A549 (cell line): ENCODE measurements at regions not wholly inside any gene's neighbourhood (a gene's known extent, or its start where the extent isn't known, plus 50 kb on each side); places are given as distances from the start of the nearest gene placed in this dataset.

Experiments
- ATAC-seq, 2 experiments: fragments of 200-7000 bp in 1 of 2; fragments of >200 bp in 1 of 2; cut with Nextera tagmentation in 1 of 2; cut with Tn5 transposase in 1 of 2; 3 replicates each; pipeline versions ENCODE4 v1.8.0 to v1.9.1; 2018 to 2020; ENCODE audit warnings: mild to moderate bottlenecking in 1 of 2, moderate library complexity in 1 of 2
- CTCF ChIA-PET: fragments of 300-600 bp; sonication (Branson Sonifier 250); formaldehyde crosslinking; extraction: SDS; loops from one replicate; lab custom pipeline; 2021; ENCODE audit warnings: antibody characterized with exemption, inconsistent platforms; lab: Yijun Ruan, JAX
- POLR2A ChIA-PET: fragments of 350-600 bp; formaldehyde crosslinking; extraction: SDS; loops from one replicate; lab custom pipeline; 2021; ENCODE audit warnings: antibody characterized with exemption, inconsistent platforms; lab: Yijun Ruan, JAX
- DNase-seq, 2 experiments: peaks; one replicate each; pipeline versions ENCODE4 v3.0.0 to v3.0.0-alpha.2; 2011 to 2016; ENCODE audit warnings: low read depth in 1 of 2, low spot score in 1 of 2
- FAIRE-seq: peaks from 2 replicates; lab custom pipeline; 2011; peaks lifted over from hg19 to GRCh38; lab: Jason Lieb, UNC
- H3K27ac ChIP-seq, 2 experiments: fragments of >200 bp; sonication (Bioruptor Twin); formaldehyde crosslinking; 3 replicates each; pipeline ENCODE4 v1.5.1; 2016 to 2017
- H3K4me1 ChIP-seq: fragments of >200 bp; sonication (Bioruptor Twin); formaldehyde crosslinking; 3 replicates; pipeline ENCODE4 v1.6.1; 2016
- H3K4me2 ChIP-seq: fragments of >200 bp; sonication (Bioruptor Twin); formaldehyde crosslinking; 3 replicates; pipeline ENCODE4 v1.6.1; 2016
- H3K4me3 ChIP-seq: fragments of >200 bp; sonication (Bioruptor Twin); formaldehyde crosslinking; 3 replicates; pipeline ENCODE4 v1.5.1; 2016
- H3K9me3 ChIP-seq: fragments of >200 bp; sonication (Bioruptor Twin); formaldehyde crosslinking; 3 replicates; pipeline ENCODE4 v1.6.1; 2016
- CBX8 ChIP-seq: fragments of 200-600 bp; sonication (generic); IDR thresholded peaks from 2 replicates; pipeline ENCODE4 v1.6.1; 2016
- CHD2 ChIP-seq: fragments of 150-350 bp; IDR thresholded peaks from 2 replicates; pipeline ENCODE4 v1.6.1; 2014; ENCODE audit warnings: low read length; ENCODE audit not compliant: partially characterized antibody
- EHMT2 ChIP-seq: fragments of 200-600 bp; sonication (generic); IDR thresholded peaks from 2 replicates; pipeline ENCODE4 v1.6.1; 2016; ENCODE audit warnings: antibody characterized with exemption, low read depth, mild to moderate bottlenecking, moderate library complexity
- EP300 ChIP-seq, 2 experiments: fragments of >200 bp; sonication (Bioruptor Twin); formaldehyde crosslinking; IDR thresholded peaks; 2 replicates in 1 of 2; 3 replicates in 1 of 2; pipeline ENCODE4 v1.6.1; 2016 to 2017
- ESRRA ChIP-seq: fragments of 150-350 bp; IDR thresholded peaks from 2 replicates; pipeline ENCODE4 v1.6.1; 2014; ENCODE audit warnings: mild to moderate bottlenecking, low read length, borderline replicate concordance
- FOSL2 ChIP-seq, 2 experiments: fragments of 450-650 bp in 1 of 2; fragments of >200 bp in 1 of 2; sonication (Bioruptor Twin) in 1 of 2; formaldehyde crosslinking; IDR thresholded peaks; 2 replicates each; pipeline versions ENCODE4 v1.5.0 to v1.6.1; 2016 to 2020; ENCODE audit warnings: mild to moderate bottlenecking in 1 of 2, moderate library complexity in 1 of 2
- HDAC2 ChIP-seq: fragments of 200-600 bp; sonication (generic); IDR thresholded peaks from 2 replicates; pipeline ENCODE4 v1.6.1; 2016
- HOXB13 ChIP-seq: fragments of 250-450 bp; sonication (Bioruptor Pico); IDR thresholded peaks from 2 replicates; pipeline ENCODE4 v1.5.0; 2020; ENCODE audit warnings: low read depth, mild to moderate bottlenecking, moderate library complexity
- KDM1A ChIP-seq: fragments of 200-600 bp; sonication (generic); IDR thresholded peaks from 2 replicates; pipeline ENCODE4 v1.6.1; 2016; ENCODE audit warnings: low read depth, mild to moderate bottlenecking
- MAFK ChIP-seq: fragments of 450-650 bp; IDR thresholded peaks from 2 replicates; pipeline ENCODE4 v1.6.1; 2014; ENCODE audit not compliant: partially characterized antibody
- MAZ ChIP-seq: fragments of 150-350 bp; IDR thresholded peaks from 2 replicates; pipeline ENCODE4 v1.6.1; 2014; ENCODE audit warnings: antibody characterized with exemption, low read depth, low read length, borderline replicate concordance
- MYC ChIP-seq: IDR thresholded peaks from 2 replicates; pipeline ENCODE4 v1.6.1; 2012; ENCODE audit warnings: mild to moderate bottlenecking, inconsistent platforms, low read length, improper control_type of control experiment, borderline replicate concordance
- NFE2L2 ChIP-seq: fragments of 150-350 bp; conservative IDR thresholded peaks from 2 replicates; pipeline ENCODE4 v1.6.1; 2014; ENCODE audit warnings: low read length
- PHF8 ChIP-seq: fragments of 200-600 bp; sonication (generic); IDR thresholded peaks from 2 replicates; pipeline ENCODE4 v1.6.1; 2016; ENCODE audit warnings: low read depth, mild to moderate bottlenecking, antibody characterized with exemption, moderate library complexity, borderline replicate concordance
- RFX5 ChIP-seq: fragments of 450-650 bp; IDR thresholded peaks from 2 replicates; pipeline ENCODE4 v1.7.1; 2014; ENCODE audit warnings: antibody characterized with exemption, mild to moderate bottlenecking, moderate library complexity
- RNF2 ChIP-seq: fragments of 200-600 bp; sonication (generic); IDR thresholded peaks from 2 replicates; pipeline ENCODE4 v1.6.1; 2016; ENCODE audit warnings: low read depth, mild to moderate bottlenecking, antibody characterized with exemption, moderate library complexity, borderline replicate concordance
- TP53 ChIP-seq: fragments of 250-450 bp; sonication (Bioruptor Pico); IDR thresholded peaks from 2 replicates; pipeline ENCODE4 v1.5.0; 2021; ENCODE audit warnings: mild to moderate bottlenecking, moderate library complexity
- WGBS: methylation state at CpG from one replicate; pipeline ENCODE4 v1.1.6; 2017; ENCODE audit errors: missing lambda C conversion rate; 5-methylcytosine and 5-hydroxymethylcytosine counted together
- TF ChIP-seq, protein P1 (sequence below): IDR thresholded peaks from 2 replicates; pipeline ENCODE4 v1.6.1; 2012
- TF ChIP-seq, protein P2 (sequence below): IDR thresholded peaks from 2 replicates; pipeline ENCODE4 v1.6.1; 2012
- TF ChIP-seq, protein P3 (sequence below): fragments of >200 bp; sonication (Bioruptor Twin); formaldehyde crosslinking; IDR thresholded peaks from 3 replicates; pipeline ENCODE4 v1.6.1; 2016
- TF ChIP-seq, protein P4 (sequence below): fragments of 250-450 bp; sonication (Bioruptor Pico); IDR thresholded peaks from 2 replicates; pipeline ENCODE4 v1.5.0; 2020; ENCODE audit warnings: low read depth, mild to moderate bottlenecking, moderate library complexity
- TF ChIP-seq, protein P5 (sequence below): IDR thresholded peaks from 2 replicates; pipeline ENCODE4 v1.6.1; 2012; ENCODE audit warnings: low read depth, borderline replicate concordance

DNA sequence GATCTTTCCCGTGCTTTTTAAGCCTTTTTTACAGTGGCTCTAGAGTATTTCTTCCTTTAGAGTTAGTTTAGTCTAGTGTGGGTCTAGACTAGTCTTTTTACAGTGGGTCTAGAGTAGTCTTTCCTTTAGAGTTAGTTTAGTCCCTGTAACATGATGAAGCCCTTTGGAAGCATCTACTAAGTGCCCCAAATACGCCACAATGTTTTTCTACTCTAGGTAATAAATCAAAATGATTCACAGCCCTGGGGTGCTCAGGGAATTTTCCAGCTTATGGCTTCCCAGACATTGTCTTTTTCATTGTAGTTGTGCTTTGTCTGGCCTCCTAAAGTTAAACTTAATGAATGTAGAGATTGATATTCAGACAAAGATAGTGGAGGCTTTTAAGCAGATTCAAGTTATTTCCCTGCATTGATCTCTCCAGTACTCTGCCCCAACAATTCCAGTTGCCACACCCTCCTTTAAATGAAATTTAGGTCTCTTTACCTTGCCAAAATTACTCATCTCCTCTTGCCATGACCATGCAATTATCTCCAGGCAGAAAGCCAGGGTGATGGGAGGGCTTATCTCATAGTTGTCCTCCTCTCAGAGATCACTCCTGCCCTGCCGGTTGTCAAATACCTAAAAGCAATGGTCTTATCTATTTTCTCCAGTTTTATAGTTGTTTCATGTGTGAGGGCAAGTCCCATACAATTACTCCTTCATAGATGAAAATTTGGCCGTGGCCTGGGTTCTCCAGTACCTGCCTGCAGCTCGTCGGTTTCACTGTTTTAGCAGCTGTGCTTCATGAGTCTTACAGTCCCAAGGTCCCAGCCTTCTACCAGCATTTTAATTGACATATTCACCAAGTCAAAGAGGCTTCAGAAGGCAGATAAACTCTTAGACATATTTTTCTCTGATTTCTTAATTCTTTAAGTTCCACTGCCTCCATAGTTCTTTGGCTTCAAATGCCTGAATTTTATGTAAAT lies 794.0 kb upstream of the COX7C start (continued):
- TF ChIP-seq, protein P1, sequence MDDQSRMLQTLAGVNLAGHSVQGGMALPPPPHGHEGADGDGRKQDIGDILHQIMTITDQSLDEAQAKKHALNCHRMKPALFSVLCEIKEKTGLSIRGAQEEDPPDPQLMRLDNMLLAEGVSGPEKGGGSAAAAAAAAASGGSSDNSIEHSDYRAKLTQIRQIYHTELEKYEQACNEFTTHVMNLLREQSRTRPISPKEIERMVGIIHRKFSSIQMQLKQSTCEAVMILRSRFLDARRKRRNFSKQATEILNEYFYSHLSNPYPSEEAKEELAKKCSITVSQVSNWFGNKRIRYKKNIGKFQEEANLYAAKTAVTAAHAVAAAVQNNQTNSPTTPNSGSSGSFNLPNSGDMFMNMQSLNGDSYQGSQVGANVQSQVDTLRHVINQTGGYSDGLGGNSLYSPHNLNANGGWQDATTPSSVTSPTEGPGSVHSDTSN = no peak
- TF ChIP-seq MYC (no peak), NFE2L2 (no peak), HOXB13 (CRISPR knock-in tag) (no peak), MAFK (no peak), EHMT2 (no peak), EP300 (IDR thresholded peaks at IDR 0.05) (no peak)
- TF ChIP-seq, protein P2, sequence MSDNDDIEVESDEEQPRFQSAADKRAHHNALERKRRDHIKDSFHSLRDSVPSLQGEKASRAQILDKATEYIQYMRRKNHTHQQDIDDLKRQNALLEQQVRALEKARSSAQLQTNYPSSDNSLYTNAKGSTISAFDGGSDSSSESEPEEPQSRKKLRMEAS = no peak
- TF ChIP-seq, protein P3, sequence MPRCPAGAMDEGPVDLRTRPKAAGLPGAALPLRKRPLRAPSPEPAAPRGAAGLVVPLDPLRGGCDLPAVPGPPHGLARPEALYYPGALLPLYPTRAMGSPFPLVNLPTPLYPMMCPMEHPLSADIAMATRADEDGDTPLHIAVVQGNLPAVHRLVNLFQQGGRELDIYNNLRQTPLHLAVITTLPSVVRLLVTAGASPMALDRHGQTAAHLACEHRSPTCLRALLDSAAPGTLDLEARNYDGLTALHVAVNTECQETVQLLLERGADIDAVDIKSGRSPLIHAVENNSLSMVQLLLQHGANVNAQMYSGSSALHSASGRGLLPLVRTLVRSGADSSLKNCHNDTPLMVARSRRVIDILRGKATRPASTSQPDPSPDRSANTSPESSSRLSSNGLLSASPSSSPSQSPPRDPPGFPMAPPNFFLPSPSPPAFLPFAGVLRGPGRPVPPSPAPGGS = no peak

DNA sequence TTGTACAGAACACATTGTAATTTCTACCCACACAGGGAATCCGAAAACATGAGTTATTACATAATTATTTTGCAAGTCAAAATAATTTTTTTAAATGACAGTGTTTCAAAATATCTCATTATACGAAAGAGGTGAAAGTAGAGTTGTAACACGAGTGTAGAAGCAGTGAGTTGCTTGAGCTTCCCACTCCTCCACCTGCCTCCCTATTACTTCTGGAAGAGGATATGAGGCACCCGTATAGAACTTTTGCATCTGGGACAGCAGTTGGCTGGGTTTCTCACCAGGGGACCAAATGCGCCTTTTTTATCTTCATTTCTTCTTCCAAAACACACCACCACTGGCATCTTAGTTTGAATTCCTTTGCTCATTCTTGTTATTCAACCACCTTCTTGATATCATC lies 779.0 kb upstream of the COX7C start:
- ChIA-PET CTCF (no interaction called here), POLR2A (no interaction called here)
- TF ChIP-seq TP53 (CRISPR knock-in tag) = no peak
- no peak for TF ChIP-seq MAZ
- TF ChIP-seq, protein P4, sequence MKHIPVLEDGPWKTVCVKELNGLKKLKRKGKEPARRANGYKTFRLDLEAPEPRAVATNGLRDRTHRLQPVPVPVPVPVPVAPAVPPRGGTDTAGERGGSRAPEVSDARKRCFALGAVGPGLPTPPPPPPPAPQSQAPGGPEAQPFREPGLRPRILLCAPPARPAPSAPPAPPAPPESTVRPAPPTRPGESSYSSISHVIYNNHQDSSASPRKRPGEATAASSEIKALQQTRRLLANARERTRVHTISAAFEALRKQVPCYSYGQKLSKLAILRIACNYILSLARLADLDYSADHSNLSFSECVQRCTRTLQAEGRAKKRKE (CRISPR knock-in tag) = no peak
- no peak for TF ChIP-seq HDAC2
- no peak for TF ChIP-seq FOSL2 (IDR thresholded peaks at IDR 0.05)
- no peak for TF ChIP-seq FOSL2 (CRISPR knock-in tag; IDR thresholded peaks at IDR 0.05)
- no peak for TF ChIP-seq PHF8
- TF ChIP-seq KDM1A = no peak
- no peak for DNase-seq
- ATAC-seq = no peak
- H3K4me1 ChIP-seq = no peaks in the 10 kb centered on the region
- H3K4me3 ChIP-seq = no peak overlapping the region
- H3K9me3 ChIP-seq = no peaks in the 10 kb centered on the region
- H3K4me2 ChIP-seq = no peak overlapping the region
- 44% methylated on average over 5 of the region's 5 CpGs for WGBS
- H3K27ac ChIP-seq = no peak overlapping the region
- no peak for FAIRE-seq

DNA sequence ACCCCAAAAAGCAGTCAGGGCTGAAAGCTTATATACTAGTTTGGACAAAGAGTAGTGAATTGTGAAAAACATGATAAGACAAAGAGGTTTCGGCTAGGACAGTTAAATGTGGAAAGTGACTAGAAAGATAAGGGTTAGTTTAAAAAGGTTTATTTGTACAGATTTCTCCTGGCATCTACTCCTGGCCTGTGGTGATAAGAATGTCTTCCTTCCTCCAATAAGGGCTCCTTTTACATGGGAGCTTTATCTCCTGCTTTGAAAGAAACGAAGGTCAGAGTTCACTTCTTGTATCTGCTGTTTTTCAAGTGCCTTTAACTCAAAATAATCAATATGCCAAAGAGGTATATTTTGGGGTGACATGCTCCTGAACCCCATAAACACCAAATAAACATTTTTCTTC lies 776.1 kb upstream of the COX7C start:
- Histone ChIP-seq H3K9me3 (no peaks in the 10 kb centered on the region), H3K4me1 (no peaks in the 10 kb centered on the region), H3K4me2 (no peak overlapping the region), H3K4me3 (no peak overlapping the region), H3K27ac (no peak overlapping the region)
- CTCF ChIA-PET = no interaction called here
- ATAC-seq = no peak
- WGBS = 40% methylated on average over 2 of the region's 2 CpGs
- POLR2A ChIA-PET = no interaction called here
- TF ChIP-seq CBX8 (no peak), RNF2 (no peak), RFX5 (no peak), MAZ (no peak), CHD2 (no peak), ESRRA (no peak)
- TF ChIP-seq, protein P1 = no peak
- TF ChIP-seq, protein P5, sequence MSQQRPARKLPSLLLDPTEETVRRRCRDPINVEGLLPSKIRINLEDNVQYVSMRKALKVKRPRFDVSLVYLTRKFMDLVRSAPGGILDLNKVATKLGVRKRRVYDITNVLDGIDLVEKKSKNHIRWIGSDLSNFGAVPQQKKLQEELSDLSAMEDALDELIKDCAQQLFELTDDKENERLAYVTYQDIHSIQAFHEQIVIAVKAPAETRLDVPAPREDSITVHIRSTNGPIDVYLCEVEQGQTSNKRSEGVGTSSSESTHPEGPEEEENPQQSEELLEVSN = no peak
- FAIRE-seq = no peak
- DNase-seq = no peak
